GM23338 (cell line): ENCODE measurements at regions not wholly inside any gene's neighbourhood (a gene's known extent, or its start where the extent isn't known, plus 50 kb on each side); places are given as distances from the start of the nearest gene placed in this dataset.
A peak's percentile ranks its signal among the peaks of the same experiment; 100 is the strongest.

ENCODE experiments used
- ATAC-seq: fragments of 200-7000 bp; cut with Tn5 transposase; 3 replicates; pipeline ENCODE4 v1.9.1; 2020
- DNase-seq: peaks from one replicate; pipeline ENCODE4 v3.0.0-alpha.2; 2015; ENCODE audit warnings: low spot score
- H2AFZ ChIP-seq: fragments of 200-600 bp; sonication (generic); 2 replicates; pipeline ENCODE4 v1.8.0; 2016; ENCODE audit warnings: antibody characterized with exemption, mild to moderate bottlenecking, moderate library complexity
- H3F3A ChIP-seq: fragments of 200-600 bp; sonication (generic); replicated peaks from 2 replicates; pipeline ENCODE4 v1.8.0; 2017; ENCODE audit warnings: antibody characterized with exemption, mixed run types, low read depth
- H3K27ac ChIP-seq: fragments of 200-600 bp; sonication (generic); 2 replicates; pipeline ENCODE4 v1.6.1; 2016; ENCODE audit warnings: low read depth
- H3K27me3 ChIP-seq: fragments of 200-600 bp; sonication (generic); 2 replicates; pipeline ENCODE4 v1.8.0; 2016; ENCODE audit warnings: mild to moderate bottlenecking, mixed run types, moderate library complexity; ENCODE audit not compliant: insufficient read depth
- H3K36me3 ChIP-seq: fragments of 200-600 bp; sonication (generic); 2 replicates; pipeline ENCODE4 v1.8.0; 2016; ENCODE audit warnings: mild to moderate bottlenecking; ENCODE audit not compliant: insufficient read depth
- H3K4me1 ChIP-seq: fragments of 200-600 bp; sonication (generic); 2 replicates; pipeline ENCODE4 v1.8.0; 2016; ENCODE audit warnings: mild to moderate bottlenecking, moderate library complexity; ENCODE audit not compliant: insufficient read depth
- H3K4me2 ChIP-seq: fragments of 200-600 bp; sonication (generic); 2 replicates; pipeline ENCODE4 v1.7.1; 2017; ENCODE audit warnings: mixed run types
- H3K4me3 ChIP-seq: fragments of 200-600 bp; sonication (generic); 2 replicates; pipeline ENCODE4 v1.6.1; 2016; ENCODE audit warnings: mixed run types
- H3K79me2 ChIP-seq: fragments of 200-600 bp; sonication (generic); replicated peaks from 2 replicates; pipeline ENCODE4 v1.8.0; 2017; ENCODE audit warnings: mild to moderate bottlenecking; ENCODE audit not compliant: insufficient read depth
- H3K9me2 ChIP-seq: fragments of 200-600 bp; sonication (generic); 2 replicates; pipeline ENCODE4 v1.8.0; 2017; ENCODE audit not compliant: insufficient read depth
- H4K20me1 ChIP-seq: fragments of 200-600 bp; sonication (generic); replicated peaks from 2 replicates; pipeline ENCODE4 v1.8.0; 2017; ENCODE audit warnings: mild to moderate bottlenecking; ENCODE audit not compliant: insufficient read depth
- H3K27ac Mint-ChIP-seq: 2 replicates; pipeline ENCODE4 v1.8.0; 2020; ENCODE audit warnings: inconsistent platforms, mild to moderate bottlenecking, moderate library complexity, mixed read lengths
- H3K27me3 Mint-ChIP-seq: 3 replicates; pipeline ENCODE4 v1.8.0; 2022; ENCODE audit warnings: low read depth, mild to moderate bottlenecking, moderate library complexity, mixed read lengths, inconsistent platforms; ENCODE audit not compliant: insufficient read depth, poor library complexity
- H3K36me3 Mint-ChIP-seq: 3 replicates; pipeline ENCODE4 v1.8.0; 2021; ENCODE audit warnings: low read depth, mild to moderate bottlenecking, inconsistent platforms, moderate library complexity, mixed read lengths
- H3K4me1 Mint-ChIP-seq: 3 replicates; pipeline ENCODE4 v1.8.0; 2020; ENCODE audit warnings: mild to moderate bottlenecking, inconsistent platforms, mixed read lengths
- H3K4me3 Mint-ChIP-seq: 3 replicates; pipeline ENCODE4 v1.8.0; 2021; ENCODE audit warnings: moderate library complexity, mild to moderate bottlenecking, inconsistent platforms, mixed read lengths
- H3K9me3 Mint-ChIP-seq: 3 replicates; pipeline ENCODE4 v1.8.0; 2020; ENCODE audit warnings: moderate library complexity, mild to moderate bottlenecking, inconsistent platforms, mixed read lengths
- EZH2phosphoT487 ChIP-seq: fragments of 200-600 bp; sonication (generic); IDR thresholded peaks from one replicate; pipeline ENCODE4 v1.8.1; 2018; ENCODE audit warnings: antibody characterized with exemption; ENCODE audit not compliant: unreplicated experiment
- JUNB ChIP-seq: IDR thresholded peaks from one replicate; pipeline ENCODE4 v1.6.1; 2016; ENCODE audit warnings: antibody characterized with exemption; ENCODE audit not compliant: unreplicated experiment
- NANOG ChIP-seq: IDR thresholded peaks from 2 replicates; pipeline ENCODE4 v1.6.1; 2016; ENCODE audit warnings: antibody characterized with exemption, borderline replicate concordance
- ZNF114 ChIP-seq: fragments of 250-450 bp; sonication (Bioruptor Pico); IDR thresholded peaks from 2 replicates; pipeline ENCODE4 v1.5.0; 2020; ENCODE audit warnings: mild to moderate bottlenecking, moderate library complexity
- ZNF331 ChIP-seq: fragments of 250-450 bp; sonication (Bioruptor Pico); IDR thresholded peaks from 2 replicates; pipeline ENCODE4 v1.5.0; 2020; ENCODE audit warnings: low read depth, mild to moderate bottlenecking, moderate library complexity
- TF ChIP-seq, protein P1 (sequence below): fragments of 250-450 bp; sonication (Bioruptor Pico); IDR thresholded peaks from 2 replicates; pipeline ENCODE4 v1.5.0; 2020; ENCODE audit warnings: mild to moderate bottlenecking, moderate library complexity
- TF ChIP-seq, protein P2 (sequence below), 2 experiments: fragments of 200-600 bp in 1 of 2; sonication (generic) in 1 of 2; conservative IDR thresholded peaks; 2 replicates each; pipeline versions ENCODE4 v1.5.1 to v1.6.1; 2016 to 2017; ENCODE audit warnings: antibody characterized with exemption in 2 of 2, low read depth in 2 of 2, mild to moderate bottlenecking in 2 of 2, moderate library complexity in 1 of 2

DNA sequence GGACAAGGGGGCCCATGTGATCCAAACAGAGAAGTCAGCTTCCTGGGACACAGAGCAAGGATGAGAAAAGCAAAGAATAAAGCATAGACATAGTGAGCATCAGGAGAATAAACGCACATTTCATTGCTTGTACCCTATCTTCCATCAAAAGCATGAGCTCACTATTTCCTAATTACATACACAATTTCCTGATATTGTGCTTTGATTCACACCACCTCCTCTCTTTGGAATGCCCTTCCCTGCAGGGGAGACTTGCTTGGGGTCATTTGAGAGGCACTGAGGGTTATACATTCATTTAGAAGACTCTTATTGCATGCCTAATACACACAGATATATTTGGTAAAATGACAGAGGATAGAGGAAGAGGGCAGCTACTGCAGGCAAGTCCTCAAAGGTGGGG lies 185.4 kb downstream of the SEC16B start:
- Histone ChIP-seq H3K79me2 (no peaks in the 10 kb centered on the region), H3K9me2 (peaks cover 13% of the 10 kb centered on the region; the same call in 1 of the 2 replicates), H3F3A (no peaks in the 10 kb centered on the region), H3K4me2 (no peak overlapping the region), H2AFZ (no peak overlapping the region), H4K20me1 (no peaks in the 10 kb centered on the region), H3K36me3 (no peaks in the 10 kb centered on the region), H3K4me3 (no peak overlapping the region), H3K4me1 (peaks cover 5% of the 10 kb centered on the region; the same call in 1 of the 2 replicates), H3K27ac (no peak overlapping the region), H3K27me3 (no peaks in the 10 kb centered on the region)
- no peak overlapping the region for H3K4me3 Mint-ChIP-seq
- peaks cover 3% of the 10 kb centered on the region for H3K27me3 Mint-ChIP-seq
- TF ChIP-seq, protein P1, sequence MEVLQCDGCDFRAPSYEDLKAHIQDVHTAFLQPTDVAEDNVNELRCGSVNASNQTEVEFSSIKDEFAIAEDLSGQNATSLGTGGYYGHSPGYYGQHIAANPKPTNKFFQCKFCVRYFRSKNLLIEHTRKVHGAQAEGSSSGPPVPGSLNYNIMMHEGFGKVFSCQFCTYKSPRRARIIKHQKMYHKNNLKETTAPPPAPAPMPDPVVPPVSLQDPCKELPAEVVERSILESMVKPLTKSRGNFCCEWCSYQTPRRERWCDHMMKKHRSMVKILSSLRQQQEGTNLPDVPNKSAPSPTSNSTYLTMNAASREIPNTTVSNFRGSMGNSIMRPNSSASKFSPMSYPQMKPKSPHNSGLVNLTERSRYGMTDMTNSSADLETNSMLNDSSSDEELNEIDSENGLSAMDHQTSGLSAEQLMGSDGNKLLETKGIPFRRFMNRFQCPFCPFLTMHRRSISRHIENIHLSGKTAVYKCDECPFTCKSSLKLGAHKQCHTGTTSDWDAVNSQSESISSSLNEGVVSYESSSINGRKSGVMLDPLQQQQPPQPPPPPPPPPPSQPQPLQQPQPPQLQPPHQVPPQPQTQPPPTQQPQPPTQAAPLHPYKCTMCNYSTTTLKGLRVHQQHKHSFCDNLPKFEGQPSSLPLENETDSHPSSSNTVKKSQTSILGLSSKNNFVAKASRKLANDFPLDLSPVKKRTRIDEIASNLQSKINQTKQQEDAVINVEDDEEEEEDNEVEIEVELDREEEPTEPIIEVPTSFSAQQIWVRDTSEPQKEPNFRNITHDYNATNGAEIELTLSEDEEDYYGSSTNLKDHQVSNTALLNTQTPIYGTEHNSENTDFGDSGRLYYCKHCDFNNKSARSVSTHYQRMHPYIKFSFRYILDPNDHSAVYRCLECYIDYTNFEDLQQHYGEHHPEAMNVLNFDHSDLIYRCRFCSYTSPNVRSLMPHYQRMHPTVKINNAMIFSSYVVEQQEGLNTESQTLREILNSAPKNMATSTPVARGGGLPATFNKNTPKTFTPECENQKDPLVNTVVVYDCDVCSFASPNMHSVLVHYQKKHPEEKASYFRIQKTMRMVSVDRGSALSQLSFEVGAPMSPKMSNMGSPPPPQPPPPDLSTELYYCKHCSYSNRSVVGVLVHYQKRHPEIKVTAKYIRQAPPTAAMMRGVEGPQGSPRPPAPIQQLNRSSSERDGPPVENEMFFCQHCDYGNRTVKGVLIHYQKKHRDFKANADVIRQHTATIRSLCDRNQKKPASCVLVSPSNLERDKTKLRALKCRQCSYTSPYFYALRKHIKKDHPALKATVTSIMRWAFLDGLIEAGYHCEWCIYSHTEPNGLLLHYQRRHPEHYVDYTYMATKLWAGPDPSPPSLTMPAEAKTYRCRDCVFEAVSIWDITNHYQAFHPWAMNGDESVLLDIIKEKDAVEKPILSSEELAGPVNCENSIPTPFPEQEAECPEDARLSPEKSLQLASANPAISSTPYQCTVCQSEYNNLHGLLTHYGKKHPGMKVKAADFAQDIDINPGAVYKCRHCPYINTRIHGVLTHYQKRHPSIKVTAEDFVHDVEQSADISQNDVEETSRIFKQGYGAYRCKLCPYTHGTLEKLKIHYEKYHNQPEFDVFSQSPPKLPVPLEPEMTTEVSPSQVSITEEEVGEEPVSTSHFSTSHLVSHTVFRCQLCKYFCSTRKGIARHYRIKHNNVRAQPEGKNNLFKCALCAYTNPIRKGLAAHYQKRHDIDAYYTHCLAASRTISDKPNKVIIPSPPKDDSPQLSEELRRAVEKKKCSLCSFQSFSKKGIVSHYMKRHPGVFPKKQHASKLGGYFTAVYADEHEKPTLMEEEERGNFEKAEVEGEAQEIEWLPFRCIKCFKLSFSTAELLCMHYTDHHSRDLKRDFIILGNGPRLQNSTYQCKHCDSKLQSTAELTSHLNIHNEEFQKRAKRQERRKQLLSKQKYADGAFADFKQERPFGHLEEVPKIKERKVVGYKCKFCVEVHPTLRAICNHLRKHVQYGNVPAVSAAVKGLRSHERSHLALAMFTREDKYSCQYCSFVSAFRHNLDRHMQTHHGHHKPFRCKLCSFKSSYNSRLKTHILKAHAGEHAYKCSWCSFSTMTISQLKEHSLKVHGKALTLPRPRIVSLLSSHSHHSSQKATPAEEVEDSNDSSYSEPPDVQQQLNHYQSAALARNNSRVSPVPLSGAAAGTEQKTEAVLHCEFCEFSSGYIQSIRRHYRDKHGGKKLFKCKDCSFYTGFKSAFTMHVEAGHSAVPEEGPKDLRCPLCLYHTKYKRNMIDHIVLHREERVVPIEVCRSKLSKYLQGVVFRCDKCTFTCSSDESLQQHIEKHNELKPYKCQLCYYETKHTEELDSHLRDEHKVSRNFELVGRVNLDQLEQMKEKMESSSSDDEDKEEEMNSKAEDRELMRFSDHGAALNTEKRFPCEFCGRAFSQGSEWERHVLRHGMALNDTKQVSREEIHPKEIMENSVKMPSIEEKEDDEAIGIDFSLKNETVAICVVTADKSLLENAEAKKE (CRISPR knock-in tag), result no peak
- TF ChIP-seq ZNF331 (CRISPR knock-in tag) (no peak), EZH2phosphoT487 (no peak), JUNB (no peak), NANOG (no peak)
- no peaks in the 10 kb centered on the region for H3K36me3 Mint-ChIP-seq
- DNase-seq, result no peak
- H3K4me1 Mint-ChIP-seq, result peaks cover 9% of the 10 kb centered on the region; the same call in 2 of the 3 replicates
- H3K27ac Mint-ChIP-seq, result no peak overlapping the region
- no peaks in the 10 kb centered on the region for H3K9me3 Mint-ChIP-seq
- no peak for ATAC-seq

DNA sequence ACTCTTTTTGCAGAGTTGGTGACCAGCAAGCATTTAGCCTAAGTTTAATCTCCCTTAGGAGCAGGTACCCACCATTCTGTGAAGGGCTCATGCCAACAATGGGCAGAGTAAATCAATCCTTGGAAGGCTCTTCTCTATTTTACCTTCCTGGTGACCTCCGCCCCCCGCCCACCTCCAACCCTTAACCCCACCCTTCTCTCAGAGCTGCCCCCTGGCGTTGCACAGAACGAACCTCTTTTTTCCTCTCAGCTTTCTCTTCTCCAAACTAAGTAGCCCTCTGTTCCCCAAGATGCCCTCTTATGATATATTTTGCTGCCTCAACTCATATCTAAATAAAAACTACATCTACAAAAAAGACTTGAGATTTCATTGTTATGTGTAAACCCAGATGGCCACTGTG lies 186.8 kb downstream of the SEC16B start:
- TF ChIP-seq, protein P2, sequence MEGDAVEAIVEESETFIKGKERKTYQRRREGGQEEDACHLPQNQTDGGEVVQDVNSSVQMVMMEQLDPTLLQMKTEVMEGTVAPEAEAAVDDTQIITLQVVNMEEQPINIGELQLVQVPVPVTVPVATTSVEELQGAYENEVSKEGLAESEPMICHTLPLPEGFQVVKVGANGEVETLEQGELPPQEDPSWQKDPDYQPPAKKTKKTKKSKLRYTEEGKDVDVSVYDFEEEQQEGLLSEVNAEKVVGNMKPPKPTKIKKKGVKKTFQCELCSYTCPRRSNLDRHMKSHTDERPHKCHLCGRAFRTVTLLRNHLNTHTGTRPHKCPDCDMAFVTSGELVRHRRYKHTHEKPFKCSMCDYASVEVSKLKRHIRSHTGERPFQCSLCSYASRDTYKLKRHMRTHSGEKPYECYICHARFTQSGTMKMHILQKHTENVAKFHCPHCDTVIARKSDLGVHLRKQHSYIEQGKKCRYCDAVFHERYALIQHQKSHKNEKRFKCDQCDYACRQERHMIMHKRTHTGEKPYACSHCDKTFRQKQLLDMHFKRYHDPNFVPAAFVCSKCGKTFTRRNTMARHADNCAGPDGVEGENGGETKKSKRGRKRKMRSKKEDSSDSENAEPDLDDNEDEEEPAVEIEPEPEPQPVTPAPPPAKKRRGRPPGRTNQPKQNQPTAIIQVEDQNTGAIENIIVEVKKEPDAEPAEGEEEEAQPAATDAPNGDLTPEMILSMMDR (conservative IDR thresholded peaks at IDR 0.05; ENCODE audit: low read depth in 2 of 2), result peak; percentile 46 to 52
- no peak for TF ChIP-seq ZNF114 (CRISPR knock-in tag)
- peaks cover 23% of the 10 kb centered on the region for H3K4me1 Mint-ChIP-seq
- Histone ChIP-seq H3K9me2 (peaks cover 13% of the 10 kb centered on the region; the same call in 1 of the 2 replicates), H3K36me3 (no peaks in the 10 kb centered on the region), H3K27me3 (no peaks in the 10 kb centered on the region), H3K4me3 (no peak overlapping the region), H4K20me1 (no peaks in the 10 kb centered on the region), H3K4me2 (no peak overlapping the region), H3K4me1 (peaks cover 19% of the 10 kb centered on the region), H2AFZ (no peak overlapping the region), H3K27ac (no peak overlapping the region), H3F3A (no peaks in the 10 kb centered on the region), H3K79me2 (no peaks in the 10 kb centered on the region)
- no peaks in the 10 kb centered on the region for H3K36me3 Mint-ChIP-seq
- DNase-seq (peak; percentile 41), ATAC-seq (no peak)
- H3K27me3 Mint-ChIP-seq, result peaks cover 3% of the 10 kb centered on the region
- H3K4me3 Mint-ChIP-seq, result no peak overlapping the region
- no peak overlapping the region for H3K27ac Mint-ChIP-seq
- no peaks in the 10 kb centered on the region for H3K9me3 Mint-ChIP-seq
